NCI-H1092 (cell line): ENCODE measurements at regions not wholly inside any gene's neighbourhood (a gene's known extent, or its start where the extent isn't known, plus 50 kb on each side); places are given as distances from the start of the nearest gene placed in this dataset.
A peak's percentile ranks its signal among the peaks of the same experiment; 100 is the strongest.

ENCODE experiments used
- DNase-seq: peaks from one replicate; lab custom pipeline; 2025; lab: John Stamatoyannopoulos, UW

GRCh38 chr2:205937211-205937610 is 148.8 kb downstream of the INO80D start:
- no peak for DNase-seq

- no peak for DNase-seq
Observed at GRCh38 chr2:205936446-205936845, 149.5 kb downstream of the INO80D start.

- DNase-seq, result no peak
Observed at GRCh38 chr2:205934443-205934842, 151.5 kb downstream of the INO80D start.

- DNase-seq, result no peak
Observed at GRCh38 chr2:205932861-205933260, 153.1 kb downstream of the INO80D start.

GRCh38 chr2:205931388-205931787 is 154.6 kb downstream of the INO80D start:
- no peak for DNase-seq

- DNase-seq, result no peak
Observed at GRCh38 chr2:205930209-205930608, 155.8 kb downstream of the INO80D start.

GRCh38 chr2:205929246-205929942 is 156.6 kb downstream of the INO80D start:
- DNase-seq, result no peak

- DNase-seq, result peak; percentile 14
Observed at GRCh38 chr2:205925373-205926337, 160.3 kb downstream of the INO80D start.

- DNase-seq, result no peak
Observed at GRCh38 chr2:205924676-205925075, 161.3 kb downstream of the INO80D start.

GRCh38 chr2:205915130-205915524 is 170.8 kb downstream of the INO80D start:
- DNase-seq, result peak; percentile 34

GRCh38 chr2:205914213-205915129 is 171.5 kb downstream of the INO80D start:
- DNase-seq, result no peak

GRCh38 chr2:205913668-205914067 is 172.3 kb downstream of the INO80D start:
- no peak for DNase-seq

GRCh38 chr2:205911306-205911705 is 174.7 kb downstream of the INO80D start:
- DNase-seq, result no peak

- no peak for DNase-seq
Observed at GRCh38 chr2:205909184-205909572, 176.8 kb downstream of the INO80D start.

GRCh38 chr2:205908212-205909183 is 177.5 kb downstream of the INO80D start:
- DNase-seq, result no peak

- no peak for DNase-seq
Observed at GRCh38 chr2:205906419-205906818, 179.6 kb downstream of the INO80D start.

GRCh38 chr2:205905576-205905975 is 180.4 kb downstream of the INO80D start:
- DNase-seq, result no peak

GRCh38 chr2:205904873-205905272 is 181.1 kb downstream of the INO80D start:
- no peak for DNase-seq

- no peak for DNase-seq
Observed at GRCh38 chr2:205903549-205904129, 182.3 kb downstream of the INO80D start.

GRCh38 chr2:205902900-205903237 is 183.1 kb downstream of the INO80D start:
- DNase-seq, result no peak
